ENCODE measurements at regions not wholly inside any gene's neighbourhood (a gene's known extent, or its start where the extent isn't known, plus 50 kb on each side); places are given as distances from the start of the nearest gene placed in this dataset.

DNA sequence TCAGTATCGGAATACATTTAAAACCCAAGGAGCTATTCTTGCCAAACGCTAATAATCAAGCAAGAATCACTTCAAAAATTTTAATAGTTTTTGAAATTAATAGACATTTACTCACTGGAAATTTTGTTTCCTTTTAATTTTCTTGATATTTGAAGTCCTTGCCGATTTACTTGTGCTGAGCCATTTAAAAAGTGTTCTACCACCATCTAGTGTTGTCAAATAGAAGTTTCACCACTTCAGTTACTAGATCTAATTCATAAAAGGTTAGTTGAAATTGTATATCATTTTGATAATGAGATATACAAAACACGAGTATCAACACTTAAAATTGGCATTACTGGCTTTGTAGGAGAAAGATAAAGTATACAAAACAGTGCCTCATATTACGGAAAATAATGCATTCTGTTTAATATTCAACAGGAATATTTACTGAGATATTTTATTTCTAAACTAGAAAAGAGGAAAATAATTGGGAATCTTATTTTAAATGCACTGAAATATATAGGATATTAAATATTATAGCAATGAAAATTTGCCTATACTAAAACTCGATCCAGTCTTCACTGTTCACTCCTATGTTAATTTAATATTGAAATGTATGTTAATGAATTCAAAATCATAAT lies 664.8 kb upstream of the SEMA3D start:
- H3K4me1 ChIP-seq (ENCODE audit: insufficient read depth, poor library complexity, severe bottlenecking): no peaks in the 10 kb centered on the region
- no peak overlapping the region for H3K27ac ChIP-seq (ENCODE audit: poor library complexity, severe bottlenecking)
- peaks cover 13% of the 10 kb centered on the region for H3K27me3 ChIP-seq (ENCODE audit: insufficient read depth, poor library complexity, severe bottlenecking)
- no peaks in the 10 kb centered on the region for H3K36me3 ChIP-seq (ENCODE audit: low read depth)
- H3K9me3 ChIP-seq (ENCODE audit: severe bottlenecking): no peaks in the 10 kb centered on the region
- no peak overlapping the region for H3K4me3 ChIP-seq (ENCODE audit: severe bottlenecking)
- TF ChIP-seq, protein P1, sequence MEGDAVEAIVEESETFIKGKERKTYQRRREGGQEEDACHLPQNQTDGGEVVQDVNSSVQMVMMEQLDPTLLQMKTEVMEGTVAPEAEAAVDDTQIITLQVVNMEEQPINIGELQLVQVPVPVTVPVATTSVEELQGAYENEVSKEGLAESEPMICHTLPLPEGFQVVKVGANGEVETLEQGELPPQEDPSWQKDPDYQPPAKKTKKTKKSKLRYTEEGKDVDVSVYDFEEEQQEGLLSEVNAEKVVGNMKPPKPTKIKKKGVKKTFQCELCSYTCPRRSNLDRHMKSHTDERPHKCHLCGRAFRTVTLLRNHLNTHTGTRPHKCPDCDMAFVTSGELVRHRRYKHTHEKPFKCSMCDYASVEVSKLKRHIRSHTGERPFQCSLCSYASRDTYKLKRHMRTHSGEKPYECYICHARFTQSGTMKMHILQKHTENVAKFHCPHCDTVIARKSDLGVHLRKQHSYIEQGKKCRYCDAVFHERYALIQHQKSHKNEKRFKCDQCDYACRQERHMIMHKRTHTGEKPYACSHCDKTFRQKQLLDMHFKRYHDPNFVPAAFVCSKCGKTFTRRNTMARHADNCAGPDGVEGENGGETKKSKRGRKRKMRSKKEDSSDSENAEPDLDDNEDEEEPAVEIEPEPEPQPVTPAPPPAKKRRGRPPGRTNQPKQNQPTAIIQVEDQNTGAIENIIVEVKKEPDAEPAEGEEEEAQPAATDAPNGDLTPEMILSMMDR (IDR thresholded peaks at IDR 0.05; ENCODE audit: poor library complexity, severe bottlenecking): peak; percentile 54
- ATAC-seq (ENCODE audit: low read depth) (no peak), DNase-seq (ENCODE audit: low spot score) (no peak)

DNA sequence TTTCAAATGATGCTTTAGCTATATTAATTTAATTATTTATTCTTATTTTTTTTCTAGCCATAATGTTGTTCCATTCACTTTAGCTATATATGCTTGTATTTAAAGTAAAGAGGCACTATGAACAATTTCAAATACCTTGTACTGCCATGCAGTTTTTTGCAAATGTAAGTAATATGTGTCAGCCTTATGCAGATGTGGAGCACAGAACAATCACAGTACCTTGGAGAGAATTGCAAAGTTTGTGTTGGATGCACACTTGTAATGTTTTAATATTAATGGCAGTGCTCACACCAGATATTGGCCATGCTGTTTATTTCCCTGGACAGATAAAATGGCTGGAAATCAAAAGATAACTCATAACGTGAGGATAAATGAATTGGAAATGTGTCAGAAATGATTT lies 663.5 kb upstream of the SEMA3D start:
- no peak overlapping the region for H3K27ac ChIP-seq (ENCODE audit: poor library complexity, severe bottlenecking)
- ATAC-seq (ENCODE audit: low read depth) (no peak), DNase-seq (ENCODE audit: low spot score) (no peak)
- no peaks in the 10 kb centered on the region for H3K36me3 ChIP-seq (ENCODE audit: low read depth)
- TF ChIP-seq, protein P1 (IDR thresholded peaks at IDR 0.05; ENCODE audit: poor library complexity, severe bottlenecking): no peak
- H3K9me3 ChIP-seq (ENCODE audit: severe bottlenecking): no peaks in the 10 kb centered on the region
- no peak overlapping the region for H3K4me3 ChIP-seq (ENCODE audit: severe bottlenecking)
- H3K4me1 ChIP-seq (ENCODE audit: insufficient read depth, poor library complexity, severe bottlenecking): no peaks in the 10 kb centered on the region
- H3K27me3 ChIP-seq (ENCODE audit: insufficient read depth, poor library complexity, severe bottlenecking): peaks cover 8% of the 10 kb centered on the region

DNA sequence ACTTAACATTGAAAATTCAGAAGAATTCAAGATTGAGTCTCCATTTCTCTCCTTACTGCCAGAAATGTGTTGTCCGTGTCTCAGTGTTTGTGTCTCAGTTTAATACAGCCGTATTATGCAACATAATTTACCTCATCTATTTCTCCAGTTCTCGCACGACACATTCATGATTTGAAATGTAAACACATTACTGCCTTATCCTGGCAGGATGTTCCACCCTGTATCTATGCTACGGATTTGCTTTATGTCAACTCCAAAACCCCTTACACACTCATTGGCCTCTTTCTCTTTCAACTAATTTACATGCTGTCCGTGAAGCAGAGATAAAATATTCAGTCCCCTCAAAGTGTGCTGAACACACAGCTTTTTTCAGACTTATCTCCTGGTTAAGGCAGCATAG lies 653.7 kb upstream of the SEMA3D start:
- ATAC-seq (ENCODE audit: low read depth) (no peak), DNase-seq (ENCODE audit: low spot score) (no peak)
- peaks cover 3% of the 10 kb centered on the region for H3K27me3 ChIP-seq (ENCODE audit: insufficient read depth, poor library complexity, severe bottlenecking)
- H3K36me3 ChIP-seq (ENCODE audit: low read depth): no peaks in the 10 kb centered on the region
- H3K9me3 ChIP-seq (ENCODE audit: severe bottlenecking): no peaks in the 10 kb centered on the region
- H3K4me1 ChIP-seq (ENCODE audit: insufficient read depth, poor library complexity, severe bottlenecking): no peaks in the 10 kb centered on the region
- TF ChIP-seq, protein P1 (IDR thresholded peaks at IDR 0.05; ENCODE audit: poor library complexity, severe bottlenecking): no peak
- H3K4me3 ChIP-seq (ENCODE audit: severe bottlenecking): no peak overlapping the region
- H3K27ac ChIP-seq (ENCODE audit: poor library complexity, severe bottlenecking): no peak overlapping the region

DNA sequence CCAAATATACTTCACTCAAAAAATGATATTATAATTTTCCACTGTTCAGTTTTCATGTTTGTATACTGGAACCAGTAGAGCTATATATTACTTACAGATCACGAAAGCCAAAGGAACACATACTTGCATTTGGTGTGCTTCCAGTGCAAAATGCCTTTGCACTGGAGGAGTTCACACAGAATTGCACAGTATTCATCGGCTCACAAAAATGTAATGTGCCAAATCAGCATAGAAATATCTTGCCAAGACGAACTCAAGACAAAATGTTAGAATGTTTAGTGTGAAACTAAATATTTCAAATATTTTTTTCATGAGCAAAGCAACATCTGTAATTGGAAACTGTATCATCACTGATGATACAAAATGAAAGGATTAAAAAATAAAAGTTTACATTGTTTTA lies 646.2 kb upstream of the SEMA3D start:
- no peak overlapping the region for H3K4me3 ChIP-seq (ENCODE audit: severe bottlenecking)
- no peaks in the 10 kb centered on the region for H3K36me3 ChIP-seq (ENCODE audit: low read depth)
- DNase-seq (ENCODE audit: low spot score): no peak
- H3K4me1 ChIP-seq (ENCODE audit: insufficient read depth, poor library complexity, severe bottlenecking): no peaks in the 10 kb centered on the region
- no peak overlapping the region for H3K27ac ChIP-seq (ENCODE audit: poor library complexity, severe bottlenecking)
- ATAC-seq (ENCODE audit: low read depth): no peak
- H3K9me3 ChIP-seq (ENCODE audit: severe bottlenecking): no peaks in the 10 kb centered on the region
- no peaks in the 10 kb centered on the region for H3K27me3 ChIP-seq (ENCODE audit: insufficient read depth, poor library complexity, severe bottlenecking)
- TF ChIP-seq, protein P1 (IDR thresholded peaks at IDR 0.05; ENCODE audit: poor library complexity, severe bottlenecking): no peak

DNA sequence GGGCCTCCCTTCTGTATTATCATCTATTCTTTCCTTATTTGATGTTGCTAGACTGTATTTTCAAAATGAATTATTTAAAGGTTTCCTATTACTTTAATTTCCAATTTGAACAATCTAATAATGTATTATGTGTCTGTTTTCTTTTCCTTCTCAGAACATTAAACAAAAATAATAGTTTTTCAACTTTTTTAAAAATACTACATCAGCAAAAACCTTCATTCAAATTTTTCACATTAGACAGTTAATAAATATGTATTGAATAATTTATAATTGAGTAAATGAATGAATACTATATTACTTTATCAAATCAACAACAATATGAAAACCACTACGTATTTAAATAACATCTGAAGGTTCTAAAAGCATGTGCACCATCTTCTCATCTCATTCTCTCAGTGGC lies 644.1 kb upstream of the SEMA3D start:
- no peaks in the 10 kb centered on the region for H3K36me3 ChIP-seq (ENCODE audit: low read depth)
- ATAC-seq (ENCODE audit: low read depth) (no peak), DNase-seq (ENCODE audit: low spot score) (no peak)
- H3K4me1 ChIP-seq (ENCODE audit: insufficient read depth, poor library complexity, severe bottlenecking): no peaks in the 10 kb centered on the region
- H3K4me3 ChIP-seq (ENCODE audit: severe bottlenecking): no peak overlapping the region
- TF ChIP-seq, protein P1 (IDR thresholded peaks at IDR 0.05; ENCODE audit: poor library complexity, severe bottlenecking): no peak
- no peaks in the 10 kb centered on the region for H3K9me3 ChIP-seq (ENCODE audit: severe bottlenecking)
- no peaks in the 10 kb centered on the region for H3K27me3 ChIP-seq (ENCODE audit: insufficient read depth, poor library complexity, severe bottlenecking)
- no peak overlapping the region for H3K27ac ChIP-seq (ENCODE audit: poor library complexity, severe bottlenecking)

Measured in RWPE2 (cell line).